Breast epithelium (tissue), 4 donors: ENCODE measurements at regions not wholly inside any gene's neighbourhood (a gene's known extent, or its start where the extent isn't known, plus 50 kb on each side); places are given as distances from the start of the nearest gene placed in this dataset.
A peak's percentile ranks its signal among the peaks of the same experiment; 100 is the strongest.

Experiments used
- DNase-seq, 2 donors: peaks; one replicate each; pipeline ENCODE4 v3.0.0-alpha.2; 2019; ENCODE audit warnings: low spot score in 2 of 2
- H3K27ac ChIP-seq, 2 donors: fragments of 200-600 bp; sonication (generic) in 1 of 2; one replicate each; pipeline ENCODE4 v1.5.1; 2016 to 2019; ENCODE audit warnings: mild to moderate bottlenecking in 1 of 2
- H3K27me3 ChIP-seq, 2 donors: fragments of 200-600 bp; sonication (generic) in 1 of 2; one replicate each; pipeline versions ENCODE4 v1.5.1 to v1.6.0; 2017 to 2019; ENCODE audit warnings: control low read depth in 1 of 2, mild to moderate bottlenecking in 1 of 2
- H3K36me3 ChIP-seq: fragments of 200-600 bp; one replicate; pipeline ENCODE4 v1.5.1; 2019
- H3K4me1 ChIP-seq, 2 donors: fragments of 200-600 bp; sonication (generic); one replicate each; pipeline ENCODE4 v1.5.1; 2016 to 2019; ENCODE audit warnings: control low read depth in 1 of 2
- H3K4me3 ChIP-seq, 3 donors: fragments of 200-600 bp; sonication (generic); 1 replicate in 2 of 3; 2 replicates in 1 of 3; pipeline ENCODE4 v1.5.1; 2016 to 2019; ENCODE audit warnings: mild to moderate bottlenecking in 3 of 3, moderate library complexity in 2 of 3
- H3K9me3 ChIP-seq, 2 donors: fragments of 200-600 bp; sonication (generic) in 1 of 2; one replicate each; pipeline ENCODE4 v1.5.1; 2016 to 2019; ENCODE audit warnings: control low read depth in 1 of 2
- POLR2A ChIP-seq: fragments of 450-650 bp; IDR thresholded peaks from one replicate; pipeline ENCODE4 v1.6.1; 2016; ENCODE audit warnings: antibody characterized with exemption, mild to moderate bottlenecking, moderate library complexity
- POLR2AphosphoS5 ChIP-seq, 3 donors: sonication (generic); formaldehyde crosslinking; IDR thresholded peaks; one replicate each; pipeline ENCODE4 v1.6.1; 2017; ENCODE audit warnings: antibody characterized with exemption in 3 of 3
- intact Hi-C: fragments of 100-400 bp; cut with DNase I; formaldehyde crosslinking; loops from one replicate; pipeline ENCODE4 v1.15.1; 2023; ENCODE audit warnings: low total_unique reads
- TF ChIP-seq, protein P1 (sequence below), 3 donors: fragments of 450-650 bp; IDR thresholded peaks; one replicate each; pipeline ENCODE4 v1.5.1; 2016 to 2017; ENCODE audit warnings: antibody characterized with exemption in 3 of 3, mild to moderate bottlenecking in 3 of 3, moderate library complexity in 3 of 3

DNA sequence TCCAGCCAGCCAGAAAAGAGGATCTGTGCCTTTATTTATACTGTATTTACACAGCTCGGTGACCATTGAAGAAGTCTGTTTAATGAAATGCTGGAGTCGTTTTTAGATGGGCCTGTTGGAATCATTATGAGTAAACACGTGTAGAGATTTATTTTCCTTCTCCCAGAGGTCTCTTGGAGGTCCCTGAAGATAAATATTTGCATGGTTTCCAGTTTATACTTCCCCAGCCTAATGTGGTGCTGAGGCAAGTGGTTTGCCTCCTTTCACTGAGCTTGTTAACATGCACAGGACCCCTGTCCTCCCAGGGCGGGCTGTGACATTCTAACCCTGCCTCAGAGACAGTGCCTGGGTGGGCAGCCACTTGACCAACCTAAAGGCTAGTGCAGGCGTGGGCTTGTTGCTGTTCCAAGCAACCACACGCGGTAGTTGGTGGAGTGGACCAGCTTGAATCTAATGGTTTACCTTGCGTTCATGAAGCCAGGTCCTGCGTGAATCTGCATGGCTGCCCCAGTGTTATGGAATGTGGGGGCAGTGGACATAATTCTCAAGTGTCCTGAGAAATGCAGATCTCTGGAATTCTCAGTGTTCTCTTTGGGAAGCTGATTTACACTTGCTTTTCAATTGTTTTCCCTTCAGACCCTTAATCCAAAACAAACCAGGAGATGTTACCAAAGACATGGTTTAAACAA lies 130.2 kb upstream of the DLX2 start:
- no peaks in the 10 kb centered on the region for H3K36me3 ChIP-seq
- H3K4me3 ChIP-seq, result no peak overlapping the region
- H3K9me3 ChIP-seq, result no peaks in the 10 kb centered on the region
- H3K27ac ChIP-seq, result peak overlapping the region; percentile 81 to 88
- no peak for DNase-seq
- H3K27me3 ChIP-seq, result peaks cover 0 to 3% of the 10 kb centered on the region in 2 donors
- intact Hi-C loops, result no loop called here
- TF ChIP-seq POLR2AphosphoS5 (IDR thresholded peaks at IDR 0.05) (no peak), POLR2A (no peak)
- TF ChIP-seq, protein P1, sequence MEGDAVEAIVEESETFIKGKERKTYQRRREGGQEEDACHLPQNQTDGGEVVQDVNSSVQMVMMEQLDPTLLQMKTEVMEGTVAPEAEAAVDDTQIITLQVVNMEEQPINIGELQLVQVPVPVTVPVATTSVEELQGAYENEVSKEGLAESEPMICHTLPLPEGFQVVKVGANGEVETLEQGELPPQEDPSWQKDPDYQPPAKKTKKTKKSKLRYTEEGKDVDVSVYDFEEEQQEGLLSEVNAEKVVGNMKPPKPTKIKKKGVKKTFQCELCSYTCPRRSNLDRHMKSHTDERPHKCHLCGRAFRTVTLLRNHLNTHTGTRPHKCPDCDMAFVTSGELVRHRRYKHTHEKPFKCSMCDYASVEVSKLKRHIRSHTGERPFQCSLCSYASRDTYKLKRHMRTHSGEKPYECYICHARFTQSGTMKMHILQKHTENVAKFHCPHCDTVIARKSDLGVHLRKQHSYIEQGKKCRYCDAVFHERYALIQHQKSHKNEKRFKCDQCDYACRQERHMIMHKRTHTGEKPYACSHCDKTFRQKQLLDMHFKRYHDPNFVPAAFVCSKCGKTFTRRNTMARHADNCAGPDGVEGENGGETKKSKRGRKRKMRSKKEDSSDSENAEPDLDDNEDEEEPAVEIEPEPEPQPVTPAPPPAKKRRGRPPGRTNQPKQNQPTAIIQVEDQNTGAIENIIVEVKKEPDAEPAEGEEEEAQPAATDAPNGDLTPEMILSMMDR (IDR thresholded peaks at IDR 0.05), result no peak
- H3K4me1 ChIP-seq, result peaks cover 0 to 17% of the 10 kb centered on the region in 2 donors

DNA sequence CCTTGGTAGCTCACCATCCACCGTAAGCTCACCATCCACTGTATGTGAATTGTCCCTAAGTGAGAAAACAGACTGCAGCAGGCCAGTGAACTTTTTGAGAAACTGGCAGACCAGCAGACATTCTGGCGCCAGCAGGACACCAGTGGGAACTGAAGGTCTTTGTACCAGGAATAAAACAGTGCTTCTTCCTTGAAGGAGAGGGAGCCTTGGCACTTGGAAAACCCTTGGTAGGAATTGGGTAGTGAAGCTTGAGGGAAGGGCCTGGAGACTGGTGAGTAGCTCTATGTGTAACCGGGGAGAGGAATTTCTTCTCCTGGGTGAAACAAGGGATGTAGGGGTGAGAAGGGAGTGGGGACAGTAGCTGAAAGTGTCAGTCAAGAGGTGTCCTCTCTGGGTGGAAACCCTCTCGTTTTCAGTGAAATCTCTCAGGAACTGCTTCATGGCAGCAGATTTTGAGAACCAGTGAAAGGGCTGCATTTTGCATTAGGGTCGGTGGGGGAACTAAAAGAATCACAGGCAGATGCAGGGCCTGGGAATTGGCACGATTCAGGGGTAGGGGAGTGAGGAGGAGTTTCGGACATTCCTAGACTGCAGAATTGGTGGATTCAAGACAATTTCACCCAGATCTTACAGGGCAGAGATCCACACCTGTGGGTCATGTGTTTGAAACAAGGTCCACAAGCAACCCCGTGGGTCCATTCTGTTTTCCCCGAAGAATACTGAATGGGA lies 131.5 kb upstream of the DLX2 start:
- intact Hi-C loops, result no loop called here
- H3K36me3 ChIP-seq, result no peaks in the 10 kb centered on the region
- no peak for TF ChIP-seq POLR2A
- TF ChIP-seq, protein P1 (IDR thresholded peaks at IDR 0.05), result no peak
- no peak for TF ChIP-seq POLR2AphosphoS5 (IDR thresholded peaks at IDR 0.05)
- peaks cover 0 to 3% of the 10 kb centered on the region in 2 donors for H3K27me3 ChIP-seq
- H3K9me3 ChIP-seq, result no peaks in the 10 kb centered on the region
- H3K4me1 ChIP-seq, result peaks cover 0 to 12% of the 10 kb centered on the region in 2 donors
- peak overlapping the region; percentile 49 to 56 for H3K27ac ChIP-seq
- H3K4me3 ChIP-seq, result peak overlapping the region in 2 of 3 donors; percentile 49 to 63
- DNase-seq, result no peak

DNA sequence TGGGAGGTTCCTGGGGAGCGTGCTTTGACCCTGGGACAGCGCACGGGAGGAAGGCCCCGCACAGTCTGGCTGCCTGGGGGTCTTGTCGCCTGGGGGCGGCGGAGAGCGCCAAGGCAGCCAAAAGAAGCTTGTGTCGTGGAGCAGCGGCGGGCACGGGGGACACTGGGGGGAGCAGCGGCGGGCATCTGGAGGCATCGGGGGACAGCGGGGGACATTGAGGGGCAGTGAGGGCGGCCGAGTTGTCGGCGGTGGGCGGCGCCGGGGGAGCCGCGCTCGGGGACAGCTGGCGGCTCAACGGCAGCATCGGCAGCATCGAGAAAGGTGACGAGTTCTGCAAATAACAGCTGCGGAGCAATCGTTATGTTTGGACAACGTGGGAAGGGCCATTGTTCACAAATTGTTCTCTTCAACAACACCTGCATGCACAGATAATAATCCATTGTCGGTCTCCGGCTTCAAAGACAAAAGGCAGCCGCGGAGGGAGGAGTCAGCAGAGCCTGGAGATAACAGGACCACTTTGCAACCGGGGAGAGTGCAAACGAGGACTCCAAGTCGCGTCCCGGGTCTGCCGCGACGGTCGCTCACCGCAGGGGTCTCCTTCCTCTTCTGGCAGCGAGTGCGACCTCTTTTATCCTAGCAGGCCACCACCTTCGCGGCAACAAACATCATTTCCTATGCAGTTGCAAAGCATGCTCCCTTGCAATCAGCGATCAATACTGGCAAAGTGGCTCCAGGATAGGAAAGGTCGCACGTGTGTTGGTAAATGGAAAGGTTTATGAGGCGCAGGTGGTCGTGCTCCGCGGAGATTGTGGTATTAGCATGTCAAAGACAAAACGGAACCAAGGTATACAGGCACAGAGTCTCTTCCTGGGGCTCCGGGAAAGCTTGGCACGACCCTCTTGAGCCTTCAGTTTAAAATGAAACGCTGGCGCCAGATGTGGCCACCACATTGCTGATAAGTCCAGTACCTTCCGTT lies 132.3 kb upstream of the DLX2 start:
- peak overlapping the region; percentile 30 to 63 (median 49) for H3K4me3 ChIP-seq
- TF ChIP-seq POLR2A, result no peak
- TF ChIP-seq, protein P1 (IDR thresholded peaks at IDR 0.05), result no peak
- no peak for TF ChIP-seq POLR2AphosphoS5 (IDR thresholded peaks at IDR 0.05)
- H3K4me1 ChIP-seq, result peaks cover 0 to 5% of the 10 kb centered on the region in 2 donors
- intact Hi-C loops, result no loop called here
- peak overlapping the region; percentile 49 to 56 for H3K27ac ChIP-seq
- DNase-seq, result no peak
- H3K9me3 ChIP-seq, result no peaks in the 10 kb centered on the region
- no peaks in the 10 kb centered on the region for H3K36me3 ChIP-seq
- peaks cover 0 to 3% of the 10 kb centered on the region in 2 donors for H3K27me3 ChIP-seq

DNA sequence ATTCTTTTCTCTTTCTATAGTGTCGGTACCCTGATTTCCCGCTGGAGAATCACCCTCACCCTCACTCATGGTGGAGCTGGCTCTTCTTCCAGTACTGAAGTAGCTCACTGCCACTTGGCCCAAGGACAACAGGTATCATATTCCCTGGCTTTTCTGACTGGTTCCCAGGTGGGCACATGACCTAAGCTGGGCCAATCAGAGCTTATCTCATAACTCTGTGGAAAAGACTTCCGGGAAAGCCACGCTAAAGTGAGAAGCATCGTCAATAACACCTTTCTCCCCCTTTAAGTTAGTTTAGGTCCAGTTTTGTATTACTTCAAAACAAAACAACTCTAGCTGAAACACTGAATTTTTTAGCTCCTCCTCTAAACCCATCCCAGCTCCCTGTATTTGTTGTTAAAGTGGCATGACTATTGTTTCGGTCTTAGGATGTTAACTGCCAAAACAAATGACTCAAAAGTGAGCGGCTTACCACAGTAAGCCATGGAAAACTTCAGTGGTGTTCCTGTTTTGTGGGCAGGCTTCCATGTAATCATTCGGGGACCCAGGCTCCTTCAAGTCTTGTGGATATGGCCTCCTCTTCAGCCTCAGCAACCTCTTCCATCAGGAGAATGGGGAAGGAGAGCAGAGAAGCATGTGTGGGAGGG lies 137.4 kb upstream of the DLX2 start:
- intact Hi-C loops, result no loop called here
- TF ChIP-seq POLR2A (no peak), POLR2AphosphoS5 (IDR thresholded peaks at IDR 0.05) (no peak)
- TF ChIP-seq, protein P1 (IDR thresholded peaks at IDR 0.05), result no peak
- Histone ChIP-seq H3K4me3 (no peak overlapping the region), H3K36me3 (no peaks in the 10 kb centered on the region), H3K27ac (no peak overlapping the region), H3K4me1 (no peaks in the 10 kb centered on the region), H3K27me3 (peaks cover 0 to 3% of the 10 kb centered on the region in 2 donors), H3K9me3 (no peaks in the 10 kb centered on the region)
- DNase-seq, result no peak
